Progenitor cell of endocrine pancreas (in vitro differentiated cells): ENCODE measurements at regions not wholly inside any gene's neighbourhood (a gene's known extent, or its start where the extent isn't known, plus 50 kb on each side); places are given as distances from the start of the nearest gene placed in this dataset.

Experiments
- DNase-seq: peaks from one replicate; pipeline ENCODE4 v3.0.0; 2021; ENCODE audit warnings: low spot score; ENCODE audit not compliant: unreplicated experiment
- H3K27ac Mint-ChIP-seq: 2 replicates; pipeline ENCODE4 v1.8.0; 2021; ENCODE audit warnings: mild to moderate bottlenecking, moderate library complexity, mixed read lengths
- H3K27me3 Mint-ChIP-seq: 2 replicates; pipeline ENCODE4 v1.8.0; 2021; ENCODE audit warnings: mixed read lengths
- H3K36me3 Mint-ChIP-seq: 2 replicates; pipeline ENCODE4 v1.8.0; 2022; ENCODE audit warnings: mixed read lengths; ENCODE audit not compliant: insufficient read depth
- H3K4me1 Mint-ChIP-seq: 2 replicates; pipeline ENCODE4 v1.8.0; 2021; ENCODE audit warnings: low read depth, mixed read lengths
- H3K4me3 Mint-ChIP-seq: 2 replicates; pipeline ENCODE4 v1.8.0; 2021; ENCODE audit warnings: low read depth, mild to moderate bottlenecking, moderate library complexity, mixed read lengths
- H3K9me3 Mint-ChIP-seq: 2 replicates; pipeline ENCODE4 v1.8.0; 2021; ENCODE audit warnings: low read depth, mixed read lengths
- CTCF ChIP-seq: fragments of 200-600 bp; sonication (generic); IDR thresholded peaks from one replicate; pipeline ENCODE4 v1.5.0; 2021; ENCODE audit warnings: antibody characterized with exemption, mild to moderate bottlenecking; ENCODE audit not compliant: unreplicated experiment

GRCh38 chr6:144477396-144477795 is 192.3 kb downstream of the UTRN start:
- DNase-seq = no peak
- no peaks in the 10 kb centered on the region for H3K27me3 Mint-ChIP-seq
- peak overlapping the region; percentile 43 for H3K27ac Mint-ChIP-seq
- H3K9me3 Mint-ChIP-seq = no peaks in the 10 kb centered on the region
- H3K4me1 Mint-ChIP-seq = no peaks in the 10 kb centered on the region
- peaks cover 29% of the 10 kb centered on the region for H3K36me3 Mint-ChIP-seq
- TF ChIP-seq CTCF = no peak
- no peak overlapping the region for H3K4me3 Mint-ChIP-seq

- H3K4me1 Mint-ChIP-seq = peaks cover 4% of the 10 kb centered on the region
- DNase-seq = no peak
- H3K9me3 Mint-ChIP-seq = no peaks in the 10 kb centered on the region
- H3K4me3 Mint-ChIP-seq = no peak overlapping the region
- no peak for TF ChIP-seq CTCF
- H3K36me3 Mint-ChIP-seq = peaks cover 32% of the 10 kb centered on the region
- H3K27ac Mint-ChIP-seq = no peak overlapping the region
- H3K27me3 Mint-ChIP-seq = no peaks in the 10 kb centered on the region
These were observed 192.7 kb downstream of the UTRN start for GRCh38 chr6:144477856-144478255.

- Mint-ChIP-seq H3K36me3 (peaks cover 32% of the 10 kb centered on the region), H3K4me1 (peaks cover 8% of the 10 kb centered on the region), H3K4me3 (no peak overlapping the region), H3K27me3 (no peaks in the 10 kb centered on the region), H3K9me3 (no peaks in the 10 kb centered on the region), H3K27ac (peak overlapping the region; percentile 76)
- DNase-seq = no peak
- TF ChIP-seq CTCF = no peak
These were observed 193.3 kb downstream of the UTRN start for GRCh38 chr6:144478483-144478882.

- no peak overlapping the region for H3K27ac Mint-ChIP-seq
- DNase-seq = no peak
- no peaks in the 10 kb centered on the region for H3K27me3 Mint-ChIP-seq
- H3K36me3 Mint-ChIP-seq = peaks cover 31% of the 10 kb centered on the region
- no peak overlapping the region for H3K4me3 Mint-ChIP-seq
- peaks cover 8% of the 10 kb centered on the region for H3K4me1 Mint-ChIP-seq
- no peaks in the 10 kb centered on the region for H3K9me3 Mint-ChIP-seq
- no peak for TF ChIP-seq CTCF
These were observed 194.9 kb downstream of the UTRN start for GRCh38 chr6:144479991-144480390.

- Mint-ChIP-seq H3K9me3 (no peaks in the 10 kb centered on the region), H3K36me3 (peaks cover 31% of the 10 kb centered on the region), H3K27me3 (no peaks in the 10 kb centered on the region)
These were observed 195.3 kb downstream of the UTRN start for GRCh38 chr6:144480473-144480872.

More at GRCh38 chr6:144480473-144480872, 195.3 kb downstream of the UTRN start:
- no peak for DNase-seq
- H3K4me3 Mint-ChIP-seq = no peak overlapping the region
- peaks cover 8% of the 10 kb centered on the region for H3K4me1 Mint-ChIP-seq
- no peak for TF ChIP-seq CTCF
- H3K27ac Mint-ChIP-seq = no peak overlapping the region
